AG09319 (cell line): ENCODE measurements at regions not wholly inside any gene's neighbourhood (a gene's known extent, or its start where the extent isn't known, plus 50 kb on each side); places are given as distances from the start of the nearest gene placed in this dataset.
"Not testable (repeated sequence)": the region's sequence is repeated elsewhere in the genome, so short reads cannot be mapped to it uniquely, and the experiment has no call there.

ENCODE experiments used
- DNase-seq: peaks from one replicate; pipeline ENCODE4 v3.0.0-alpha.2; 2010; ENCODE audit warnings: low read depth; ENCODE audit errors: extremely low read depth
- CTCF ChIP-seq: IDR thresholded peaks from 2 replicates; pipeline ENCODE4 v1.5.1; 2011; ENCODE audit warnings: low read depth, mild to moderate bottlenecking, inconsistent platforms, low read length, moderate library complexity

- DNase-seq: not testable (repeated sequence)
These were observed 53.4 kb upstream of the MED14 start for GRCh38 chrX:40788698-40789097.

- DNase-seq: no peak
- no peak for TF ChIP-seq CTCF
These were observed 57.1 kb upstream of the MED14 start for GRCh38 chrX:40792433-40792832.

- DNase-seq: not testable (repeated sequence)
These were observed 59.4 kb upstream of the MED14 start for GRCh38 chrX:40794829-40795130.

- not testable (repeated sequence) for DNase-seq
These were observed 64.4 kb upstream of the MED14 start for GRCh38 chrX:40799745-40800144.

GRCh38 chrX:40805404-40805803 lies 70.1 kb upstream of the MED14 start:
- no peak for DNase-seq
- TF ChIP-seq CTCF: no peak

GRCh38 chrX:40806513-40807220 lies 71.3 kb upstream of the MED14 start:
- no peak for DNase-seq
- no peak for TF ChIP-seq CTCF

GRCh38 chrX:40807384-40807783 lies 72.0 kb upstream of the MED14 start:
- no peak for TF ChIP-seq CTCF

GRCh38 chrX:40808203-40808602 lies 72.9 kb upstream of the MED14 start:
- TF ChIP-seq CTCF: no peak
- DNase-seq: no peak

More at GRCh38 chrX:40807384-40807783, 72.0 kb upstream of the MED14 start:
- DNase-seq: no peak

GRCh38 chrX:40809210-40809609 lies 73.9 kb upstream of the MED14 start:
- DNase-seq: no peak
- TF ChIP-seq CTCF: no peak

GRCh38 chrX:40815045-40815444 lies 79.7 kb upstream of the MED14 start:
- not testable (repeated sequence) for DNase-seq
